ENCODE measurements at regions not wholly inside any gene's neighbourhood (a gene's known extent, or its start where the extent isn't known, plus 50 kb on each side); places are given as distances from the start of the nearest gene placed in this dataset.
"Not testable (repeated sequence)": the region's sequence is repeated elsewhere in the genome, so short reads cannot be mapped to it uniquely, and the experiment has no call there.

GRCh38 chr2:75828826-75829225, 118.1 kb upstream of the GCFC2 start:
- ATAC-seq: no peak
- intact Hi-C loops (cut with micrococcal nuclease; ENCODE audit: unreplicated experiment) (no loop called here), in situ Hi-C loops (cut with HindIII; ENCODE audit: low pct_unique_long_range_greater_than_20kb, low sequenced_read_pairs) (no loop called here)
- BruUV-seq (replicated peaks): no TSS peak
- POLR2A ChIA-PET: no interaction called here
- TF ChIP-seq POLR2AphosphoS5 (IDR thresholded peaks at IDR 0.05; ENCODE audit: low read depth, low read length): no peak
- no peak overlapping the region for H3K4me3 ChIP-seq (ENCODE audit: low read depth in 2 of 2, low read length in 2 of 2)
- no peaks in the 10 kb centered on the region for H3K9me3 ChIP-seq (ENCODE audit: control insufficient read depth, insufficient read depth, low read depth, low read length)
- H3K27ac ChIP-seq (ENCODE audit: low read length): no peak overlapping the region
- CTCF ChIA-PET: no interaction called here
- H3K4me1 ChIP-seq (ENCODE audit: control insufficient read depth, insufficient read depth, low read length): no peaks in the 10 kb centered on the region
- DNase-seq (ENCODE audit: low read depth, low spot score): no peak
- no peaks in the 10 kb centered on the region for H3K36me3 ChIP-seq (ENCODE audit: control insufficient read depth, insufficient read depth, low read length)
- no peaks in the 10 kb centered on the region for H3K27me3 ChIP-seq (ENCODE audit: control insufficient read depth, insufficient read depth, low read length)

GRCh38 chr2:75823515-75823914, 112.8 kb upstream of the GCFC2 start:
- H3K4me3 ChIP-seq (ENCODE audit: low read depth in 2 of 2, low read length in 2 of 2); DNase-seq (ENCODE audit: low read depth, low spot score); H3K27me3 ChIP-seq (ENCODE audit: control insufficient read depth, insufficient read depth, low read length); BruUV-seq (replicated peaks); H3K4me1 ChIP-seq (ENCODE audit: control insufficient read depth, insufficient read depth, low read length); H3K36me3 ChIP-seq (ENCODE audit: control insufficient read depth, insufficient read depth, low read length); in situ Hi-C loops (cut with HindIII; ENCODE audit: low pct_unique_long_range_greater_than_20kb, low sequenced_read_pairs); ATAC-seq; intact Hi-C loops (cut with micrococcal nuclease; ENCODE audit: unreplicated experiment); H3K9me3 ChIP-seq (ENCODE audit: control insufficient read depth, insufficient read depth, low read depth, low read length); CTCF ChIA-PET; H3K27ac ChIP-seq (ENCODE audit: low read length): not testable (repeated sequence)
- POLR2A ChIA-PET: interaction anchor here (0.5 kb wide), 1 partner anchor 89 kb away, joined by 3 read pairs; no protein-coding TSS in a partner anchor

- ATAC-seq: no peak
- POLR2A ChIA-PET: no interaction called here
- DNase-seq (ENCODE audit: low read depth, low spot score): no peak
- intact Hi-C loops (cut with micrococcal nuclease; ENCODE audit: unreplicated experiment) (no loop called here), in situ Hi-C loops (cut with HindIII; ENCODE audit: low pct_unique_long_range_greater_than_20kb, low sequenced_read_pairs) (no loop called here)
- Histone ChIP-seq H3K4me1 (ENCODE audit: control insufficient read depth, insufficient read depth, low read length) (no peaks in the 10 kb centered on the region), H3K27me3 (ENCODE audit: control insufficient read depth, insufficient read depth, low read length) (no peaks in the 10 kb centered on the region), H3K27ac (ENCODE audit: low read length) (no peak overlapping the region), H3K36me3 (ENCODE audit: control insufficient read depth, insufficient read depth, low read length) (no peaks in the 10 kb centered on the region), H3K9me3 (ENCODE audit: control insufficient read depth, insufficient read depth, low read depth, low read length) (no peaks in the 10 kb centered on the region; the same call in 1 of the 2 replicates), H3K4me3 (ENCODE audit: low read depth in 2 of 2, low read length in 2 of 2) (no peak overlapping the region)
- CTCF ChIA-PET: no interaction called here
- TF ChIP-seq SIN3A (IDR thresholded peaks at IDR 0.05; ENCODE audit: borderline replicate concordance, insufficient read depth, low read depth, low read length): no peak
- TF ChIP-seq CTCF (IDR thresholded peaks at IDR 0.05): no peak
- no peak for TF ChIP-seq TCF7L2 (IDR thresholded peaks at IDR 0.05; ENCODE audit: low read depth, low read length)
- no peak for TF ChIP-seq REST (IDR thresholded peaks at IDR 0.05; ENCODE audit: insufficient read depth in 1 of 2, low read depth in 2 of 2, low read length in 1 of 2)
- no peak for TF ChIP-seq POLR2AphosphoS5 (IDR thresholded peaks at IDR 0.05; ENCODE audit: low read depth, low read length)
- no TSS peak for BruUV-seq (replicated peaks)
Observed at GRCh38 chr2:75822336-75822735, 111.6 kb upstream of the GCFC2 start.

Data from Panc1 (cell line).